ENCODE measurements at regions not wholly inside any gene's neighbourhood (a gene's known extent, or its start where the extent isn't known, plus 50 kb on each side); places are given as distances from the start of the nearest gene placed in this dataset.
"Not testable (repeated sequence)": the region's sequence is repeated elsewhere in the genome, so short reads cannot be mapped to it uniquely, and the experiment has no call there.

DNA sequence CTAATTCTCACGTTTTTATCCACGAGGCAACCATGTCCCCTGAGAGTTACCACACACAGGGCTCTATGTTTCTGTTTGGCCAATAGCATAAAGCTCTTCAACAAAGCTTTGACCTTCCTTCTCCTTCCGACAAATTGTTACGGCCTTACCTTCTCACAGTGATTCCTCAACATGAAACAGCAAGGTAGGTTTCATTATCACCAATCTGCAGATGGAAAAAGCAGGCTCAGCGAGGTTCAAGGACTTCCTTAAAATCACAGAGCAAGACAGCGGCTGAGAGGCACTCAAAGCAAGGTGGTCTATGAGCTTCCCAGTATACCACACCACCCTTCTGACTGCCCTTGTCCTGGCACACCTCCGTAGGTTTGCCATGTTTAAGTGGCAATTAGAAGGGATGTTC is 360.0 kb downstream of the CD83 start:
- no peaks in the 10 kb centered on the region for H3K27me3 ChIP-seq (ENCODE audit: control insufficient read depth, insufficient read depth, low read length)
- H3K36me3 ChIP-seq (ENCODE audit: control insufficient read depth, insufficient read depth, low read length): no peaks in the 10 kb centered on the region
- DNase-seq (ENCODE audit: low read depth, low spot score) (no peak), ATAC-seq (no peak)
- no TSS peak for BruUV-seq (replicated peaks)
- in situ Hi-C loops (cut with HindIII; ENCODE audit: low pct_unique_long_range_greater_than_20kb, low sequenced_read_pairs) (no loop called here), intact Hi-C loops (cut with micrococcal nuclease; ENCODE audit: unreplicated experiment) (no loop called here)
- H3K27ac ChIP-seq (ENCODE audit: low read length): no peak overlapping the region
- TF ChIP-seq, protein P1, sequence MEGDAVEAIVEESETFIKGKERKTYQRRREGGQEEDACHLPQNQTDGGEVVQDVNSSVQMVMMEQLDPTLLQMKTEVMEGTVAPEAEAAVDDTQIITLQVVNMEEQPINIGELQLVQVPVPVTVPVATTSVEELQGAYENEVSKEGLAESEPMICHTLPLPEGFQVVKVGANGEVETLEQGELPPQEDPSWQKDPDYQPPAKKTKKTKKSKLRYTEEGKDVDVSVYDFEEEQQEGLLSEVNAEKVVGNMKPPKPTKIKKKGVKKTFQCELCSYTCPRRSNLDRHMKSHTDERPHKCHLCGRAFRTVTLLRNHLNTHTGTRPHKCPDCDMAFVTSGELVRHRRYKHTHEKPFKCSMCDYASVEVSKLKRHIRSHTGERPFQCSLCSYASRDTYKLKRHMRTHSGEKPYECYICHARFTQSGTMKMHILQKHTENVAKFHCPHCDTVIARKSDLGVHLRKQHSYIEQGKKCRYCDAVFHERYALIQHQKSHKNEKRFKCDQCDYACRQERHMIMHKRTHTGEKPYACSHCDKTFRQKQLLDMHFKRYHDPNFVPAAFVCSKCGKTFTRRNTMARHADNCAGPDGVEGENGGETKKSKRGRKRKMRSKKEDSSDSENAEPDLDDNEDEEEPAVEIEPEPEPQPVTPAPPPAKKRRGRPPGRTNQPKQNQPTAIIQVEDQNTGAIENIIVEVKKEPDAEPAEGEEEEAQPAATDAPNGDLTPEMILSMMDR (IDR thresholded peaks at IDR 0.05): no peak
- TF ChIP-seq, protein P2, sequence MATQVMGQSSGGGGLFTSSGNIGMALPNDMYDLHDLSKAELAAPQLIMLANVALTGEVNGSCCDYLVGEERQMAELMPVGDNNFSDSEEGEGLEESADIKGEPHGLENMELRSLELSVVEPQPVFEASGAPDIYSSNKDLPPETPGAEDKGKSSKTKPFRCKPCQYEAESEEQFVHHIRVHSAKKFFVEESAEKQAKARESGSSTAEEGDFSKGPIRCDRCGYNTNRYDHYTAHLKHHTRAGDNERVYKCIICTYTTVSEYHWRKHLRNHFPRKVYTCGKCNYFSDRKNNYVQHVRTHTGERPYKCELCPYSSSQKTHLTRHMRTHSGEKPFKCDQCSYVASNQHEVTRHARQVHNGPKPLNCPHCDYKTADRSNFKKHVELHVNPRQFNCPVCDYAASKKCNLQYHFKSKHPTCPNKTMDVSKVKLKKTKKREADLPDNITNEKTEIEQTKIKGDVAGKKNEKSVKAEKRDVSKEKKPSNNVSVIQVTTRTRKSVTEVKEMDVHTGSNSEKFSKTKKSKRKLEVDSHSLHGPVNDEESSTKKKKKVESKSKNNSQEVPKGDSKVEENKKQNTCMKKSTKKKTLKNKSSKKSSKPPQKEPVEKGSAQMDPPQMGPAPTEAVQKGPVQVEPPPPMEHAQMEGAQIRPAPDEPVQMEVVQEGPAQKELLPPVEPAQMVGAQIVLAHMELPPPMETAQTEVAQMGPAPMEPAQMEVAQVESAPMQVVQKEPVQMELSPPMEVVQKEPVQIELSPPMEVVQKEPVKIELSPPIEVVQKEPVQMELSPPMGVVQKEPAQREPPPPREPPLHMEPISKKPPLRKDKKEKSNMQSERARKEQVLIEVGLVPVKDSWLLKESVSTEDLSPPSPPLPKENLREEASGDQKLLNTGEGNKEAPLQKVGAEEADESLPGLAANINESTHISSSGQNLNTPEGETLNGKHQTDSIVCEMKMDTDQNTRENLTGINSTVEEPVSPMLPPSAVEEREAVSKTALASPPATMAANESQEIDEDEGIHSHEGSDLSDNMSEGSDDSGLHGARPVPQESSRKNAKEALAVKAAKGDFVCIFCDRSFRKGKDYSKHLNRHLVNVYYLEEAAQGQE (IDR thresholded peaks at IDR 0.05; ENCODE audit: insufficient read depth in 1 of 2, low read depth in 2 of 2, low read length in 1 of 2): no peak
- CTCF ChIA-PET: no interaction called here
- no peaks in the 10 kb centered on the region for H3K9me3 ChIP-seq (ENCODE audit: control insufficient read depth, insufficient read depth, low read depth, low read length)
- H3K4me1 ChIP-seq (ENCODE audit: control insufficient read depth, insufficient read depth, low read length): no peaks in the 10 kb centered on the region
- POLR2A ChIA-PET: no interaction called here
- H3K4me3 ChIP-seq (ENCODE audit: low read depth in 2 of 2, low read length in 2 of 2): no peak overlapping the region

DNA sequence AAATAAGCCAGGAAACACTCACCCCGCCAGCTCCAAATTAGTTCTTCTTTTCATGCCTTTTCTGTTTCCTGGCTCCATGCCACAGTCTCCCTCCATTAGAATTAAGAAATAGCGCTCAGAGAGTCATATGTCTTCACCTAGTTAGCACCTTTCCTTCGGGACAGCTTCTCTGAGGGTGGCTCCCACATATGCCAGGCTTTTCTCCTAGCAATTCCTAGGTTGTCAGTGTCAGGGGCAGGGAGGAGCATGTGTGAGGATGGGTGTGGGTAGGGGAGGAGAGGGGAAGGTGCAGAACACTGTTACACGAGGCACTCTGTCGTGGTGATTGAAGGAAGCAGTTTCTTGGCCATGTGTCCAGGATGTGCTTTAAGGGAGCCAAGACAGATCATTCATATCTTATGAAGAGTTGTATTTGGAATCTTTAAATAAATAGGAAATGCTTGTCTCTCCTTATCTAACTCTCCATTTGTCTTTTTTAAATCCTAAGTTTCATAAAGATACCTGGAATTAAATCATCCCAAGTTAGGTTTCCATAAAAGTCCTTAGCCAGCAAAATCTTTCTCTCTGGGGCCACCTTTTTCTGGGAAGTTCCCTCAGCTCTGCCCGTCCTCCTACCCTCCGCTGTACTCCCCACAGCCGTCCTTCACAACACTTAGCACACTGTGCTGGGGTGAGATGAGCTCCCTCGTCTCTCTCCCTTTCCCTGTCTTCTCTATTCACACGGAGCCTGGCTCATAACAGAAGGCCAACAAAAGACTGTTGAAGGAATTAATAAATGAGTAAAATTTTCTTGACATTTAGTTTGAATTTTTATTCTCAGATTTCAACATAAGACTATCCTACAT is 361.0 kb downstream of the CD83 start:
- Histone ChIP-seq H3K27me3 (ENCODE audit: control insufficient read depth, insufficient read depth, low read length) (no peaks in the 10 kb centered on the region), H3K9me3 (ENCODE audit: control insufficient read depth, insufficient read depth, low read depth, low read length) (no peaks in the 10 kb centered on the region), H3K36me3 (ENCODE audit: control insufficient read depth, insufficient read depth, low read length) (no peaks in the 10 kb centered on the region), H3K4me3 (ENCODE audit: low read depth in 2 of 2, low read length in 2 of 2) (no peak overlapping the region), H3K27ac (ENCODE audit: low read length) (no peak overlapping the region), H3K4me1 (ENCODE audit: control insufficient read depth, insufficient read depth, low read length) (no peaks in the 10 kb centered on the region)
- in situ Hi-C loops (cut with HindIII; ENCODE audit: low pct_unique_long_range_greater_than_20kb, low sequenced_read_pairs): no loop called here
- DNase-seq (ENCODE audit: low read depth, low spot score): no peak
- POLR2A ChIA-PET: no interaction called here
- ATAC-seq: no peak
- CTCF ChIA-PET: no interaction called here
- TF ChIP-seq TCF7L2 (IDR thresholded peaks at IDR 0.05; ENCODE audit: low read depth, low read length) (no peak), POLR2AphosphoS5 (IDR thresholded peaks at IDR 0.05; ENCODE audit: low read depth, low read length) (no peak), SIN3A (IDR thresholded peaks at IDR 0.05; ENCODE audit: borderline replicate concordance, insufficient read depth, low read depth, low read length) (no peak)
- TF ChIP-seq, protein P1 (IDR thresholded peaks at IDR 0.05): no peak
- TF ChIP-seq, protein P2 (IDR thresholded peaks at IDR 0.05; ENCODE audit: insufficient read depth in 1 of 2, low read depth in 2 of 2, low read length in 1 of 2): no peak
- no TSS peak for BruUV-seq (replicated peaks)
- intact Hi-C loops (cut with micrococcal nuclease; ENCODE audit: unreplicated experiment): no loop called here

DNA sequence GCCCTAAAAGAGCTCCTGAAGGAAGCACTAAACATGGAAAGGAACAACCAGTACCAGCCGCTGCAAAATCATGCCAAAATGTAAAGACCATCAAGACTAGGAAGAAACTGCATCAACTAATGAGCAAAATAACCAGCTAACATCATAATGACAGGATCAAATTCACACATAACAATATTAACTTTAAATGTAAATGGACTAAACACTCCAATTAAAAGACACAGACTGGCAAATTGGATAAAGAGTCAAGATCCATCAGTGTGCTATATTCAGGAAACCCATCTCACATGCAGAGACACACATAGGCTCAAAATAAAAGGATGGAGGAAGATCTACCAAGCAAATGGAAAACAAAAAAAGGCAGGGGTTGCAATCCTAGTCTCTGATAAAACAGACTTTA is 364.4 kb downstream of the CD83 start:
- CTCF ChIA-PET; in situ Hi-C loops (cut with HindIII; ENCODE audit: low pct_unique_long_range_greater_than_20kb, low sequenced_read_pairs): not testable (repeated sequence)

More for the DNA sequence above, 364.4 kb downstream of the CD83 start:
- H3K36me3 ChIP-seq (ENCODE audit: control insufficient read depth, insufficient read depth, low read length); H3K4me3 ChIP-seq (ENCODE audit: low read depth in 2 of 2, low read length in 2 of 2); POLR2A ChIA-PET; H3K27ac ChIP-seq (ENCODE audit: low read length); DNase-seq (ENCODE audit: low read depth, low spot score); intact Hi-C loops (cut with micrococcal nuclease; ENCODE audit: unreplicated experiment); BruUV-seq (replicated peaks); H3K4me1 ChIP-seq (ENCODE audit: control insufficient read depth, insufficient read depth, low read length); H3K27me3 ChIP-seq (ENCODE audit: control insufficient read depth, insufficient read depth, low read length); ATAC-seq; H3K9me3 ChIP-seq (ENCODE audit: control insufficient read depth, insufficient read depth, low read depth, low read length): not testable (repeated sequence)
